ENCODE measurements at regions not wholly inside any gene's neighbourhood (a gene's known extent, or its start where the extent isn't known, plus 50 kb on each side); places are given as distances from the start of the nearest gene placed in this dataset.

- TF ChIP-seq, protein P1, sequence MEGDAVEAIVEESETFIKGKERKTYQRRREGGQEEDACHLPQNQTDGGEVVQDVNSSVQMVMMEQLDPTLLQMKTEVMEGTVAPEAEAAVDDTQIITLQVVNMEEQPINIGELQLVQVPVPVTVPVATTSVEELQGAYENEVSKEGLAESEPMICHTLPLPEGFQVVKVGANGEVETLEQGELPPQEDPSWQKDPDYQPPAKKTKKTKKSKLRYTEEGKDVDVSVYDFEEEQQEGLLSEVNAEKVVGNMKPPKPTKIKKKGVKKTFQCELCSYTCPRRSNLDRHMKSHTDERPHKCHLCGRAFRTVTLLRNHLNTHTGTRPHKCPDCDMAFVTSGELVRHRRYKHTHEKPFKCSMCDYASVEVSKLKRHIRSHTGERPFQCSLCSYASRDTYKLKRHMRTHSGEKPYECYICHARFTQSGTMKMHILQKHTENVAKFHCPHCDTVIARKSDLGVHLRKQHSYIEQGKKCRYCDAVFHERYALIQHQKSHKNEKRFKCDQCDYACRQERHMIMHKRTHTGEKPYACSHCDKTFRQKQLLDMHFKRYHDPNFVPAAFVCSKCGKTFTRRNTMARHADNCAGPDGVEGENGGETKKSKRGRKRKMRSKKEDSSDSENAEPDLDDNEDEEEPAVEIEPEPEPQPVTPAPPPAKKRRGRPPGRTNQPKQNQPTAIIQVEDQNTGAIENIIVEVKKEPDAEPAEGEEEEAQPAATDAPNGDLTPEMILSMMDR (IDR thresholded peaks at IDR 0.05): no peak
- no peaks in the 10 kb centered on the region for H3K4me1 ChIP-seq (ENCODE audit: low read depth)
- no peaks in the 10 kb centered on the region for H3K9me3 ChIP-seq
- ATAC-seq (no peak), DNase-seq (no peak)
- intact Hi-C loops (cut with DNase I, micrococcal nuclease): no loop called here
- H3K4me3 ChIP-seq: no peak overlapping the region
- H3K36me3 ChIP-seq (ENCODE audit: low read depth): no peaks in the 10 kb centered on the region
These were observed 146.5 kb upstream of the DSEL start for GRCh38 chr18:67662996-67663395.

DNA sequence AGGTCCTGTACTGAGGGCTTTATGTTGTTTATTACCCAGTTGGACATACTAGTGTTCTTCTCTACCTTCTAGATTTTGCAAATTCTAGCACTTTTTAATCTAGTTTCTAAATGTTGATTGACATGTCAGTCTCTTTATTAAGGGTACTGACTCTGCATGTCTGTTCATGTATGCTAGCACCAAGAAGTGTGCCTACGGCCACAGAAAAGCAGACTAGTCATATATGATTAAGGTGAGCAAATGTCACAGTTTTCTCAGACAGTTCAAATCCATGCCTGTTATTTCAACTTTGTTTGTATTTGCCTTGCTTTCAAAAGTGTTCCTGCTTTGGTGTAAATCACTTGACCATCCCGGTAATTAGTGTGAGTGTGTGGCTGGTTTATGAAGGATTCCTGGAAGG, 145.0 kb upstream of the DSEL start:
- ATAC-seq: no peak
- no peaks in the 10 kb centered on the region for H3K36me3 ChIP-seq (ENCODE audit: low read depth)
- TF ChIP-seq, protein P1 (IDR thresholded peaks at IDR 0.05): no peak
- intact Hi-C loops (cut with DNase I, micrococcal nuclease): no loop called here
- H3K9me3 ChIP-seq: no peaks in the 10 kb centered on the region
- H3K4me3 ChIP-seq: no peak overlapping the region
- no peaks in the 10 kb centered on the region for H3K4me1 ChIP-seq (ENCODE audit: low read depth)
- DNase-seq: no peak

DNA sequence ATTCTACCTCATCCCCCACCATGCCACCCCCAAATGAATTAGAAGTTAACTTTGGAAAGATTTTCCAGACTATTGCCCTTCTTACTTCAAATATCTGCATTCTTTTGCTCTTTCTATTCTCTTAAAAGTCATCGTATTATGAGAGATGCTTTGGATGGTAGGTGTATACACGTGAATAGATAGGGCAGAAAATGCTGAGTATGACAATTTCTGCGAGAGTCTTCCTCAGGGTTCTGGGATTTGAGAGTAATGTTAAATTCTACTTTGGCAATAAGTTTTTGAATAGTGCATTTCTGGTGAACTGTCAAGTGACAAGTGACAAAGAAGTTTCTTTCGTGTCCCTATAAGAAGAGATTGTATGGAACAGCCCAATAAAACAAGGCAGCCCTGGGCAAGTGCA, 137.6 kb upstream of the DSEL start:
- H3K9me3 ChIP-seq: no peaks in the 10 kb centered on the region
- H3K36me3 ChIP-seq (ENCODE audit: low read depth): no peaks in the 10 kb centered on the region
- intact Hi-C loops (cut with DNase I, micrococcal nuclease): no loop called here
- no peak for ATAC-seq
- no peaks in the 10 kb centered on the region for H3K4me1 ChIP-seq (ENCODE audit: low read depth)
- no peak for DNase-seq
- no peak overlapping the region for H3K4me3 ChIP-seq
- TF ChIP-seq, protein P1 (IDR thresholded peaks at IDR 0.05): no peak

- Histone ChIP-seq H3K9me3 (no peaks in the 10 kb centered on the region), H3K4me3 (no peak overlapping the region), H3K4me1 (ENCODE audit: low read depth) (no peaks in the 10 kb centered on the region), H3K36me3 (ENCODE audit: low read depth) (no peaks in the 10 kb centered on the region)
- DNase-seq: no peak
- intact Hi-C loops (cut with DNase I, micrococcal nuclease): no loop called here
- TF ChIP-seq, protein P1 (IDR thresholded peaks at IDR 0.05): no peak
- no peak for ATAC-seq
These were observed 135.8 kb upstream of the DSEL start for GRCh38 chr18:67652288-67652687.

DNA sequence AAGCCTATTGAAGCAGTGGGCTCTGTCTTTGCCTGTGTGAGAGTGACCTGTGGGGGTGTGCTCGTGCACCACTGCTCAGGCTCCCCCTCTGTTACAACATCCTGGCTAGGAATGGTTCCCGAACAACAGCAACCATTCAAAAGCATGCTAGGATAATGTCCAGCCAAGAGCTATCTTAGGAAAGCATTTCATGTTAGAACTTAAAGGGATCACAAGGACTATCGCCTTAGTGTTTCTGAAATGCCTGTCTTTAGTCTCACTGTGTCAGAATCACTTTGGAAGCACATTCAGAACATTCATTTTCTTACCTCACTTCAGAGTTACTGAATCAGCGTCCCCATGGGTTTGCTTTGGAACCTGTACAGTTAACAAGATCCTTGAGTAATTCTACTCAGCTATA, 134.9 kb upstream of the DSEL start:
- TF ChIP-seq, protein P1 (IDR thresholded peaks at IDR 0.05): no peak
- intact Hi-C loops (cut with DNase I, micrococcal nuclease): no loop called here
- DNase-seq (no peak), ATAC-seq (no peak)
- Histone ChIP-seq H3K36me3 (ENCODE audit: low read depth) (no peaks in the 10 kb centered on the region), H3K9me3 (no peaks in the 10 kb centered on the region), H3K4me1 (ENCODE audit: low read depth) (no peaks in the 10 kb centered on the region), H3K4me3 (no peak overlapping the region)

DNA sequence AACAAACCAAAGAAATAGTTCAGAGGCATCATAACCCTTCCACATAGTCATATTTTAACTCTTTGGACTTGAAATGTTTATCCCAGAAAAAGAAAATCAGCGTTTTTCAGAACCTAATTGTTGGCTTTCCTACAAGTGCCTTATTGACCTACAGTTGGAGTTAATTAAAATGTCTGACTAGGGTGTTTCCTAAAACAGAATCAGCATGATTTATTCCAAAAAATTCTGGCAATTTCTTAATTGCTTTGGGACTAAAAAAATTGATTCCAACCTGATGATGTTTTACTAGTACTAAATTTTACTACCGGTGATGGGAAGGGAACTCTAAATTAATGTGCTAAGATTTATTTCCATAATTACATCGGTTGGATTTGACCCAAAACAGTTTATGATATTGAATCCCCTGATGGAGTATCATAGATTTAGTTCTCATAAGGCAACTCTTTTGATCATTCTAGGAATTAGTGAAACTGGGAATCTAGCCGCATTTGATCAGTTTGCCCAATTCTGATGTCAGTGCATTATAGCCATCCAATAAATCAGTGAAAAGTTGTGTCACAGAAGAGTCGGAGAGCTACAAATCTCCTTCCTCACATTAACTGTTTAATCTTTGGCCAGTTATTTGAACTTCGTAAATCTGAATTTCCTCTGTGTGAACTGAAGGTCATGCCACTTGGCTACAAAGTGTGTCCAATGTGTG, 134.3 kb upstream of the DSEL start:
- H3K4me3 ChIP-seq: no peak overlapping the region
- no peak for DNase-seq
- TF ChIP-seq, protein P1 (IDR thresholded peaks at IDR 0.05): no peak
- intact Hi-C loops (cut with DNase I, micrococcal nuclease): no loop called here
- H3K36me3 ChIP-seq (ENCODE audit: low read depth): no peaks in the 10 kb centered on the region
- H3K4me1 ChIP-seq (ENCODE audit: low read depth): no peaks in the 10 kb centered on the region
- no peaks in the 10 kb centered on the region for H3K9me3 ChIP-seq
- ATAC-seq: no peak
